ENCODE measurements at regions not wholly inside any gene's neighbourhood (a gene's known extent, or its start where the extent isn't known, plus 50 kb on each side); places are given as distances from the start of the nearest gene placed in this dataset.

DNA sequence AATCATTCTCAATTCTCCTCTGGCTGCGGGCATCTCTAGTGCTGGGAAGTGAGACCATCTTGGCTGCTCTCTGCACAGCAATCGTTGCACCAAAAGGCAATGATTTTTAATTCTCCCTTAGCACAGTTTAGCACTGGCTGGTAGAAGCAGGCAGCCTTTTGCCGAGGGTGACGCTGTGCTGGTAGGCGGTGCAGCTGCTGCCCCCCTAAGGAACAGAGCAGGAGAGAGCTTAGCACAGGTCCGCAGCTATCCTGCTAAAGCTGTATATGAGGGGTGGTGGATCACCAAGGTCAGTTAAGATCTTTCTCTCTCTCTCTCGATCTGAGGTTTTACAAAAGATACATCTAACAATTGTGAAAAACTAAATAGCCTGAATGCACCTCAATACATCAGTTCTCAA is 390.1 kb downstream of the GATA3 start:
- DNase-seq: no peak

DNA sequence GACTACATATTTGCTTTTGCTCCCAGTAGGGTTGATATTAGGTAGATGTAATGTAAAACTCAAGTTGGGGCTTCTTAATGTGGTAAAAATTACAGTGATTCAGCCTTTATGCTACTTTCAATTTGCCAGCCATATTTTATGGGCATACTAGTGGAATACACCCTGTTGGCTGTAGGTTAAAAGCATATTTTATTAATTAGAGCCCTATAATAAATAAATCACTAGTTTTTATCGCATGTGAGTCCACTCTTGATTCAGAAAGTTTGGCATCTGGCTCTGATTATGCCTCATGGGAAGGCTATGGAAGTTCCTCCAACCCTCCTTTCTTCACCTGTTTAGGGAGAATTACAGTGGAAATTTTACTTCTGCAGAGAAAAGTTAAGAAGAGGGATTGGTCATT is 390.9 kb downstream of the GATA3 start:
- no peak for DNase-seq

DNA sequence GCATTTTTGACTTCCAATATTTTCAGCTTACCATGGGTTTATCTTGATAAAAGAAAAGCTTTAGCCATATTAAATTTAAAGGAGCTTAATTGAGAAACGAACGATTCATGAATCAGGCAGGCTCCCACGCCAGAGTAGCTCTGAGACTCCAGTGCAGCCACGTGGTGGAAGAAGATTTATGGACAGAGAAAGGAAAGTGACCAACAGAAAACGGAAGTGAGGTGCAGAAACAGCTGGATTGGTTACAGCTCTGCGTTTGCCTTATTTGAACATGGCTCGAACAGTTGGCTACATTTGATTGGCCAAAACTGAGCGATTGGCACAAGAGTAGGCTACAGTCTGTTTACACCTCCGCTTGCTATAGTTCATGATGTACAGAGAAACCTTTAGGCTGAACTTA is 395.4 kb downstream of the GATA3 start:
- DNase-seq: no peak

DNA sequence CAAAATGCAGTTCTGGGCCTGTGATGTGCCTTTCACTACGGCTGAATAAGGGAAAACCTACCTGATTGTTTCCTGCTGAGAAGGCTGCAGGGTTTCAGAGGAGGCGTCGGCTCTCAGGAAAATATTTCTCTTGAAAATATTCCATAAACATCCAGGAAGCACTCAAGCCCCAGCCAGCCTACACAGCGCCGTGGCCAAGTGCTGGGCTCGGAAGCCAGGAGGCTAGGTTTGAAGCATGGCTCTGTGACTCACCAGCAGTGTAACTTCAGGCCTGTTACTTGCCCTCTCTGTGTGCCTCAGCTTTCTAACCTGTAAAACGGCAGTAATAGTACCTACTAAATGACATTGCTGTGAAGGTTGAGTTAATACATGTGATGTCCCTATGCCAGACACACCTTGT is 399.1 kb downstream of the GATA3 start:
- no peak for DNase-seq

DNA sequence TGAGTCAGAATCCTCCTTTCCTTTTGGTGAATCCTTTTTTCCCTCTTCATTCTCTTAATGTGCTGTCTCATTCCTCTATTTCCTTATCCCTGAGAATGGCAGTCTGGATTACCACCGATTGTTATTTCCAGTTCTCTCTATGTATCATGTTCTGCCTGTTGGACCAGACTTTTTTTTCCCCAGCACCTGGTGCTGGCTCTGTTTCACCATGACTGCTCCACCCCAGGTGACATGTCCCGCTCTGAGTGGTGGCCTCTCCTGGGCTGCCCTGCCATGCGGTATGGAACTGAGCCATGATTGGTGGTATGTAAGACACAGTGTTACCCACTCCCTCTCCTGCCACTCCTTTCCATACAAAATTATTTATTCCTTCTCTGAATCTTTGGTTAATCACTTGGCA is 399.9 kb downstream of the GATA3 start:
- DNase-seq: no peak

DNA sequence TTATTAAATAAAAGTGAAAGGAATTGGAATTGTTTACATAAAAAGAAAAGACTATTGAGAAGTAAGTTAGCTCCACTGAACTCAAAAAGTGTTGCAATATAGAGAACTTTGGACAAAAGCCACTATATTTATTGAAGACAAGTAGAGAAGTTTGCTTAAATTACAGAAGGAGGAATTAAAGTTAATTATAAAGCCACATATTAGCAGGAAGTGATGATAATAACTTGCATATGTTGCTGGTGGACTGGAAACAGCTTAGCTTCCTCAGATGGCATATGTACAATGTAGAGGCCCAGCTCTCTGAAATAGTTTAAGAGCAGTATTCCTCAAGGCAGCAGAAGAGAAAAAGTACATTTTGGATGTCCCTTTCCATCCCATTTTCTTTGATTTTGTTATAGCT is 400.7 kb downstream of the GATA3 start:
- DNase-seq: no peak

DNA sequence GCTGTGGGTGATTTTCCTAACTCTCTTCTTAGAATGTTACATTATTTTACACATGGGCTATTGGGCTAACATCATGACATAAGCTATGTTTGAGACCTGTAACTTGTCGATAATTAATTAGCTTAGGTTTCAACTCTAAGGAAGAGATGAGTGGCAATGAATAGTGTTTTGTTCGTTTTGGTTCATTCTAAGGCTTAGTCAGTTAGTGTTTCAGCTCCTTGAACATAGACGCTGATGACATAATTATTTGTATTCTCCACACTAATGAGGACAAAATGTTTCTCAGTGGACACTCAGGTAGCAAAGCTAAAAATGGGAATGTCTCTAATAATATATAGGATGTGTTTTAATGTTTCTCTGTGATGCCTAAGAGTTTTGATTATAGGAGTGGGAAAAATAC is 401.9 kb downstream of the GATA3 start:
- DNase-seq: no peak

DNA sequence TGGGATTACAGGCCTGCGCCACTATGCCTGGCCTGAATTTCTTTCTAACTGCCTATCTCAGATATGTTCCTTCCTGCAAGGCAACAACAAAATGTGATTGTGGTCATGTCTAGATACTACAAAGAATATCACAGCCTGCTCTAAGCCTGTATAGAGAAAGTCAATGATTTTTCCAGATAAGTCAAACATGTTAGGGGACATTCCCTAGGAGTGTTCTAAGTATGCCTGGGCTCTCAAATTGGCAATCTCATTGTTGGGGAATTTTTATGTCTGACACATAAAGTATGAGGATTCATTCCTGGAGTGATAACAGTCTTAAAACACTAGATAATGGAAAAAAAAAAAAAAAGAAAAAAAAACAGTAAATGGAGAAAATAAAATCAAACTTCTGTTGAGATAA is 406.1 kb downstream of the GATA3 start:
- no peak for DNase-seq

DNA sequence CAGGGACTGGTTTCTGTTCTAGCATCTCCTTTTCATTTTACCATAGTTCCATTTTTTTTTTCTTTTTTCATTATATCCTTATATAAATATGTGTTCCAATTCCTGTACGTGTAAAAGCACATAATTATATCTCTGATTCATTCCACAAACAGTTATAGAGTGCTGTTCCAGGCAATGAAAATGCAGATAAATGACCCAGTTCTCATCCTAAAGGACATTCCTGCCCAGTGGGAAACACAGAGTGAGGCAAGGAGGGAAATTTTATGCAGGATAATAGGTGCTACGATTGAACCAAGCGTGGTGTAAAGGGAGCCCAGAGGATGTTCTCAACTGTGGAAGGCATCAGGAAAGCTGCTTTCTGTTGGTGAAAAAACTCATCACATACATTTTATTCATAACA is 408.1 kb downstream of the GATA3 start:
- DNase-seq: no peak

DNA sequence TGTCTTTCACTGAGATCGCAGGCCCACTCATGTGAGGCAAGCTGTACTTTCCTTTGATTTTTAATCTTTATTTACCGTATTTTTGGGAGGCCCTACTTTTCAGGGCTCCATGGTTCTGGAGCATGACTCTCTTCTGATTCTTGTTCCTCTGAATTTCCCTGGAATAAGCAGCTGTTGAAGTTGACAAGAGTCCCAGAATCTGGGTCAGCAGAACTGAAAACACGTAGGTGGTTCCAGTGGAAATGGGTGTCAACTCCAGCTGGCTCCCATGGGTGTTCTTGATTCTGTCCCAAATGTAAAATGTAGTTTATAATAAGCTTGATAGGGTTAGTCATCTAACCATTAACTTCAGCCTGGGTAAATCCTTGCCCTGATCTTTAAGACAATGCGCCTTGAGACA is 409.4 kb downstream of the GATA3 start:
- no peak for DNase-seq

DNA sequence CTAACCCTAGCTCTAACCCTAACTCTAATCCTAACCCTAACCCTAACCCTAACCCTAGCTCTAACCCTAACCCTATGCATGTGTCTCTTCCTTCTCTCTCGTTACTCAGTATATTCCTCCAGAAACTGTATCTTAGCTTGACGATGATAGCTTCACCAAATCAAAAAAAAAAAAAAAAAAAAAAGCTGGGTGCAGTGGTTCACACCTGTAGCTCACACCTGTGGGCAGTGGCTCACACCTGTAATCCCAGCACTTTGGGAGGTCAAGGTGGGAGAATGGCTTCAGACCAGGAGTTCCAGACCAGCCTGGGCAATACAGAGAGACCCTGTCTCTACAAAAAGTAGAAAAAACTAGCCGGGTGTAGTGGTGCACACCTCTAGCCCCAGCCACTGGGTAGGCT is 414.0 kb downstream of the GATA3 start:
- DNase-seq: no peak

DNA sequence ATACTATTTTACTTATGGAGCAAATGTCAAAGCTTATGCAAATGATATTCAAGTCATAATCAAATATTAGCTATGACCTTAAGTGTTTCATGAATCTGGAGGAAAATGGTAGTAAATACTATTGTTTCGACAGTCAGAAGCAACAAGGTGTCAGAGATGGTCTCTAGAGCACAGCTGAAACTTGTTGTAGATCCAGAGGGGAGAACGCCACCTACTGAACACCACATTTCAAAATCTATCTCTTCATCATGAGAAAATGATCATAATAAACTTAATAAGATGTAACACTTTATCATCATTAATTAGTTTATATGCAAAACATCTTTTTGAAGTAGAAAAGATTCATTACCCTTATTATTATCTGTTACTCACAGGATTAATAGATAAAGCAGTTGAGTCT is 418.7 kb downstream of the GATA3 start:
- DNase-seq: no peak

DNA sequence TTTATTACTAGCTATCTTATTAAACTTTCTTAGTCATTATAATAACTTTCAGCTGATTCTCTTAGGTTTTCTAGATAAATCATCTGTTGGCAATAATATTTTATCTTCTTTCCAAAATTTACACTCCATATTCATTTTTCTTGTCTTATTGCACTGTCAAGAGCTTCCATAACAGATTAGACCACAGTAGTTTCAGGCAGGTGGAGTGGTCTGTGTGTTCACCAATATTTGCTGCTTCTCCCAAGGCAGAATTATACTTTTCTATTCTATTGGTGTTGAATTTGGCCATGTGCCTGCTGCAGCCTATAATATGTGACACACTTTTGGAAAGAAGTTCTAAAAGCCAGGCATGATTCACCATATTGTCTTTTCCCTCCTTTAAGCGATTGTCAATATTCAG is 422.8 kb downstream of the GATA3 start:
- no peak for DNase-seq

DNA sequence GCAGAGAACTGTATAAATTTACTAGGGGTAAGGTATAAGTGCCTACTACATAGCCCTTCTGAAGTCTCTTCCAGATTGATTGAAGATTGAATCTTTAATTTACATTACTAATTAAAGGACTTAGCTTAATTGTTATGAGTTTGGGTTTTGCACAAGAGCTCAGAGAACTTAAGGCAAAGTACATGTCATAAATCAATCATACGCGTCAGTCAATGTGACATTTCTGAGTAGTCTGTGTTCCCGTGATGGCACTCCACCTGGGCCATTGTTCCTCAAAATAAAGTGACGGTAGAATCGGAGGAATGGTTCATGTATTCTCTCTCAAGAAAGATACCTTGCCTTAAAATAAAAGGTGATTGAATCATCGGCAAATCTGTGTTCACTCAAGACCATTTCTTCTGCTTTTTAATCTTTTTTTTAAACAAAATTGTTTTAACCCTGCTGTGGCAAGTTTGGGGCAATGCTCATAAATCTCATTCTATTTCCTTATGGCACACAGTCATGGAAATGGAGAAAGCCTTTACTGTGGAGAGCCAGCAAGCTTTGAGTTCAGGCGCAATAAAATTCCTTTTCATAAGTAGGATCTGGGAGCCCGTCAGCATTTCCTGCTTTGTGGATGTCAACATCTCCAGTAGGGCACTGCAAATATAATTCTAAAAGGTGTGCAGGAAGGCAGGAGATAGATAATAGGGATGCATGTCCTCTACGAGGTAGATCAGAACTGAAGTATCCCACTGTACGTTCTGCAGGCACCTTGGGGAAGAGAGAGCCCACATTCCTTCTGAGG is 427.4 kb downstream of the GATA3 start:
- no peak for DNase-seq

DNA sequence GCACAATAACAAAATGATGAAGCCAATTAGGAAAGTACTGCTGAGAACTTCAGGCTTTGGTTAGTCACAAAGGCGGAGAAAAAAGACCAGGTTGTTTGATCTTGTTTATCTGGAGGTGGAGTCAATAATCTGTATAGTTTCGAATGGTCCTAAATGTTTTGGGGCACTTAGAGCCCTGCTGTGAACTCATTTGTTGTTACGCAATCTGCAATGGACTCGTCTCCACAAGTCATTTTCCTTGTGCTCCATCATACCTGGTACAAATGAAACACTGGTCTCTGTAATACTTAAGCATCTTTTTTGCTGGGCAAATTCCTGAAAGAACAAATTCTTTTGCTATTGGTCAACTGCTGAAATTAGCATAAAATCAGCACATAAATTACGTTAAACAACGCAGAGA is 430.5 kb downstream of the GATA3 start:
- no peak for DNase-seq

DNA sequence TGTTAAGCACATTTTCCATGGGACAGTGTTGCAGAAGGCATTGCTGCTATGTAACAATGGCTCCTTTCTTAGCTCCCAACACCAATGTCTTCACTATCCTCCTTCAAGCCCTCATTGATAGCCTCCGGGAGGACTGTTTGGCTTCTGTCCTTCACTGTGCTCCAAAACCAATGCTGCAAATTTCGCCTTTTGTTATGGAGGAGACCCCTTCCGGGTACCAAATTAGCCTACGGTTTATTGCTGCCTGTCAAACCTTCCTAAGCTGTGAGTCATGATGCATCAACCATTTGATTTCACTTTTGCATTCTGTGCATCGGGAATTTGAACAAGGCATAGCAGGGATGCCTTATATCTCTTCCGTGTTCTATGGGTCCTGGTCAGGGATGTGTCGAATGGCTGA is 432.9 kb downstream of the GATA3 start:
- DNase-seq: no peak

DNA sequence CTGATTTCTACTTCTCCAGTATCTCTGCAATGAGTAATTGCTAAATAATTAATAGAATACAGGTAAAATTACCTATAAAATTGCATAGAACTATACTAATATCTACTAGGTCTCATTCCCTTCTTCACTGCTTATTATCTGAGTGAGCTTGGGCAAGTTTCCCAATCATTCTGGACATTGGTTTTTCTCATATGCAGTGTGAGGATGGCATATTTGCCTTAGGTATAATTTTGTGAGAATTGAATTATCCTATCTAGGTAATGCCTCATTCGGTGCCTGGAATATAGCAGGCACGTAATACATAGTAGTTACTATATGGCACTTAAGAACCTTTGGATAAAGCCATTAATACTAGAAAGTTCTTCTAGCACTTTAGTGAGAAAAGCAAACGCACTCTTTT is 434.7 kb downstream of the GATA3 start:
- no peak for DNase-seq

DNA sequence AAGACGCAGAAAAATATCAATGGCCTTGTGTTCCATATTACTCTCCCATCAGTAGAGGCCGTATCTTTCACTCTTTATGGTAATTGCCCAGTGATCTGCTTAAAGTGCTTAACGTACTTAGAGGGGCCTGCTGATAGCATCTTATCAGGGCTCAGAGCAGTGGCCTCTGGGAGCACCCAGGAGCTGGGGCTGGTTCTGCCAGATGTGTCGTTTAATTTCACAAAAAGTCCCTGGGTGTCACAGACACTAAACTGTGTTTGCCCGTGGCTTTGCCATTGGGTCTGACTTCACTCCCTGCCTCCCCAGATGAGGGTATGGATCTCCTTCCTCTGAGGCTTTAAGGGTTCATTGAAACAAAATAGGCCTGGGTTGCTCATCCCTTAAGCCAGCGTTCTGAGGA is 435.3 kb downstream of the GATA3 start:
- DNase-seq: no peak

DNA sequence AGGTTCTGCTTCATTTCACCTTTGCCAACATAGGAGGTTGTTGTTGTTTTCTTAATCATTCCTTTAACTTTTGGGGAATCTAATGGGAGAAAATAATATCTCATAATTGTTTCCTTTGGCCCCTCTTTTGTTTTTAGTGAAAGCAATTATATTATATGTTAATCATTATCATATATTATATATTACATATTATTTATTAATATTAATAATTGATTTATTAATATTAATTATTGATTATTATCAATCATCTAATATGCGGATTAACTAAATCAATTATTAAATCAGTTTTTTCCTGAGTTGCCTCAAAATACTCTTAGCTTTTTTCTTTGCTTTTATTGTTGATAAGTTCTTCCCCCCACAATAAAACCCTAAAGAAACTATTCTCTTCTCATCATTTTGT is 443.8 kb downstream of the GATA3 start:
- DNase-seq: no peak

DNA sequence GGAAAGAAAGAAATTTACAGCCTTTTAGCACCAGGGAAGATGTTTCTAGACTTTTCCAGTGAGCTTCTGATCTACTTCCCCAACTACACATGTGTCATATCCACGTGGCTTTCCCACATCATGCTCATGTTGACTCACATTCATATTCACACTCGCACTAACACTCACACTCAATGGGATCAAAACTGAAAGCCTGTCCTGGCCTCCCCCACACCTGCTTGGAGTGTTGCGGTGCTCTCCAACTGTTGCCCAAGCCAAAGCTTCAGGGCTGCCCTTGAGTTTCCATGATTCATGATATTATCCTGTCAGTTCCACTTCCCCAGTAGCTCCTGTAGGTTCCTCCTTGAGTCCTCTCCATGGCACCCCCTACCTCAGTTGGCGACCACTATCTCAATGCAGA is 444.4 kb downstream of the GATA3 start:
- no peak for DNase-seq

DNA sequence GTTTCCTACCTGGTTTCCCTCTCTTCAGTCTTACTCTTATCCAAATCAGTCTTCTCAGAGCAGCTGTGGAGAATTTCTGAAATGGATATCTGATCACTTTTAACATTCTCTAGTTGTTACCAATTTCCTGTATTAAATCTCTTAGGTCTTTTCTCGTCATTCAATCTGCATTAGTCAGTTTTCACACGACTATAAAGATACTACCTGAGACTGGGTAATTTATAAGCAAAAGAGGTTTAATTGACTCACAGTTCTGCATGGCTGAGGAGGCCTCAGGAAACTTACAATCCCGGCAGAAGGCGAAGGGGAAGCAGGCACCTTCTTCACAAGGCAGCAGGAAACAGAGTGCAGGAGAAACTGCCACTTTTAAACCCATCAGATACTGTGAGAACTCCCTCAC is 444.8 kb downstream of the GATA3 start:
- no peak for DNase-seq

DNA sequence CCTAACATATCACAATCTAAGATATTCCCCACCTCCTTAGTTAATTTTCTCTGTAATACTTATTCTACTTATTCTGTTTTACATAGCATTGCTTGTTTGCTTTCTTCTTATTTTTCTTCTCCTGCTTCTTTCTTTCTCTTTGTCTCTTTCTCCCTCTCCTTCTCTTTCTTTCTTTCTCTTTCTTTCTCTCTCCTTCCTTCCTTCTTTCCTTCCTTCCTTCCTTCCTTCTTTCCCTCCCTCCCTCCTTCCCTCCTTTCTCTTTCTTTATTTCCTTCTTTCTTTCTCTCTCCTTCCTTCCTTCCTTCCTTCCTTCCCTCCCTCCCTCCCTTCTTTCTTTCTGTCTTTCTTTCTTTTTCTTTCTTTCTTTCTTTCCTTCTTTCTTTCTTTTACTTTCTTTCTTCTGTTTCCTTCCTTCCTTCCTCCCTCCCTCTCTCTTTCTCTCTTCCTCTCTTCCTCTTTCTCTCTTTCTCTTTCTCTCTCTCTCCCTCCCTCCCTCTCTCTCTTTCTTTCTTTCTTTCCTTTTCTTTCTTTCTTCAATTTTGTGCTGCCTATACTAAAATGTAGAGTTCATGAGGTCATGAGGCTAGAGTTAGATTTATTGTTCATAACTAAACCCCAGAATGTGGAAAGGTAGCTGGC is 445.4 kb downstream of the GATA3 start:
- no peak for DNase-seq

DNA sequence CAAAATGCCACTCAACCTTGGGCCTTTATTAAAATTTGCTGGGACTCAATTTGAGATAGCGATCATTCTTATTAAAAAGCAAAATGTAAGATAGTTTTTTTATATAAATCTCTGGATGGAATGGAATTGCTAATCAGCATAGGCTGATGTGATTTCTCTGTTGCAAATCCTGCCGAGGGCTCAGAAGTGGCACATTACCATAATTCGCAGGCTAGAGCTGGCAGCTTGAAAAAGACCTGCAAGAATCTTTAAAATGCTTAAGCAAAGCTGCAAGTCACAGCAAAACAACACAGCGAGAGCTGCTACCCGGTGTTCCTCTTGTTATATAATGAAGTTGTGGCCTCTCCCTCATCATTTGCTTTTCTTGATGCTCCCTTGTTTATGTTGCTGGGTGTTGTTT is 448.1 kb downstream of the GATA3 start:
- no peak for DNase-seq

DNA sequence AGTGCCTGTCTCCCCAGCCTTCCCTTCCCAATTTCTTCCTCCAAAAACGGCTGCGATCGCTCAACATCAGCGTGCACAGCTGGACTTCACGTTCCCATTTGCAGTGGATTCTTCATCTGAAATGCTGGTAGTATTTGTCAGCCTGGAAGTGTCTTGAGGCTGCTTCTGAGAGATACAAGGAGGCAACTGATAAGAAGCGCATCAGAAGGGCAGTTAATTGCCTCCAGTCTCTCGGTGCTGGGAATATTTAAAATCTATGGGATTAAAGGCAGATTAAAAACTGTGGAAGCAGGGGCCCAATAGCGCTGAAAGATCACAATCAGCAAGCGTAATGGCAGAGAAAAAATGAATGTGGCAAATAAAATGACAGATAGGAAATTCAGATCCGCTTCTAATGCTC is 450.0 kb downstream of the GATA3 start:
- no peak for DNase-seq

DNA sequence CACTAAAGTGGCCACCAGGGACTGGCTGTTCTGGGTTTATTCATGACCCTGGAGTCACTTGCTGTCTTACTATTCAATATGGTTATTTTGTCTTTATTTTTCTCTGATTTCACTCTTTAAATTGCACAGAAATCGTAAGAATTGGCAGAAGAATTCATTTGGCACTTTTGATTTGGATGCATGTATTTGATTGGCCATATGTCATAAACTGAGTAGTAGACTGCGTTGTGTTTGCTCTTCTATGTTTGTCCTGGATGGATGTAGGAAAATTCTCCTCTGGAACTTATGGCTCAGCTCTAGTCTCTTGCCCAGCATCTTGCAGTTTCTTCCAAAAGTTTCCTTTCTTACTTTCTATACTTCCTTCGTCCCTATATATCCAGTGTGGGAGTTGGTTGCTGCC is 452.7 kb downstream of the GATA3 start:
- DNase-seq: no peak

Data from hematopoietic multipotent progenitor cell treated with erythropoietin and hydrocortisone succinate and interleukin-3 and kit ligand, for 8 days (in vitro differentiated cells).